HG02610 (cell line): ENCODE measurements at regions not wholly inside any gene's neighbourhood (a gene's known extent, or its start where the extent isn't known, plus 50 kb on each side); places are given as distances from the start of the nearest gene placed in this dataset.

Experiments used
- ATAC-seq: cut with Tn5 transposase; IDR thresholded peaks from one replicate; pipeline ENCODE4 v1.9.1; 2021; ENCODE audit warnings: mild to moderate bottlenecking, moderate library complexity; ENCODE audit not compliant: unreplicated experiment

DNA sequence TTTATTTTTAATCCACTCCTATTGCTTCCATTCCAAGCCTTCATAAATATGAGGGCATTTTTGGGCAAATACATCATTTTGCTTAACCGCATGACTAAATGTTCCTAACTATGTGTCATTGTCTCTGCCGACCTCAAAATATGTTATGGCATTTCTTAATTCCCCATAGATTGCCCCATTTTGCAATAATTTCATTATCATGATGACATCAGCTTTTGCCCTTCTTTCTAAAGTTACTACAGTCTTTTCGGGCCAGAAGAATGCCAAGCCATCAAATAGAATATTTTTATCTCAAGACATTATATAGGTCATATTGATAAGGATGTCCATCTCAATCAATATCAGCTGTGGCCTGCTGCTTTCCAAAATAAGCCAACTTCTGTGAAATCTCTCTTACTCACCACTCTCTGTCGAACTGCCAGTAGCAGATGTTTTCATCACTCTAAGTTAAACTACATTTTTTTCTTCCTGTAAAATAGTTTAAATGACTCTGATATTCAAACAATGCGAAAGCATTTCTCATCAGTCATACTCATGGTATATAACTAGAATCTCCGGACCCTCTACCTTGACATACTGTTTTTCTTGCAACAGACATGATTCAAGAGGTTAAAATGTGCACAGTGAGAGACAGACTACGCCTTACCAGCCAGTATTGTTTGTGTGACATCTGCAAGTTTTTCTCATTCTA, 1254.6 kb upstream of the CELF2 start:
- no peak for ATAC-seq

DNA sequence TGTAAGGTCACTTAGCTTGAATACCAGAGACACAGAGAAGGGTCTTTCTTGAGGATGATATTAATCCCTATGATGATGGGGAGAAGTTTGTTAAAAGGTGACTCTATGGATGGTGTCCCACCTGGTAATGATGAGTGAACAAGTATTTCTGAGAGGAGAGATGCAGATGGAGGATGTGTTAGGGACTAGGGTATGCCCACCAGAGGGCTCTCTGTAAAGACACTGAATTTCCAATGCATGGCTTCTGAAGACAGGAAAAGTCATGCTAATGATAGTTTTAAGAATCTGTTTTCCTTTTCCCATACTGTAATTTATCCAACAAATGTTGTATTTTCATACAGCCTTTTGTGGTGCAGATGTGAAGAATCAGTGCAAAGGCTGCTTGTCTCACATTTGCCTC, 1250.9 kb upstream of the CELF2 start:
- ATAC-seq = no peak

DNA sequence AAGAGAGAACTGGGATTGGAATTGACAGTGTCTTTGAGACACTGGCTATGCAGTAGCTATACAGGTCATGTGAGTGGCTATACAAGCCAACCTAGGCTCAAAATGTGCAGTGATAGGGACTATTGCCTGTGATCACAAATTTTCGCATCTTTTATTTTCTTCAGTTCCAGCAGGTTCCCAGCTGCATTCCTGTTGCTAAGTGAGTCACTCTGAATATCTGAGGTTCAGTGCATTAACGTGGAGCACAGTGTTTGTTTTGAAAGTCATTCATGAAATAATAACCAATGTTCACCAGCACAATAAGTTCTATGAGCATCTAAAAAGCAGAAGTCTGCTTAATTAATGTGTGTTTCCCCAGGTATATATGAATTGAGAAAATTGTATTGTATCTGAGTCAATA, 1236.0 kb upstream of the CELF2 start:
- ATAC-seq = no peak

DNA sequence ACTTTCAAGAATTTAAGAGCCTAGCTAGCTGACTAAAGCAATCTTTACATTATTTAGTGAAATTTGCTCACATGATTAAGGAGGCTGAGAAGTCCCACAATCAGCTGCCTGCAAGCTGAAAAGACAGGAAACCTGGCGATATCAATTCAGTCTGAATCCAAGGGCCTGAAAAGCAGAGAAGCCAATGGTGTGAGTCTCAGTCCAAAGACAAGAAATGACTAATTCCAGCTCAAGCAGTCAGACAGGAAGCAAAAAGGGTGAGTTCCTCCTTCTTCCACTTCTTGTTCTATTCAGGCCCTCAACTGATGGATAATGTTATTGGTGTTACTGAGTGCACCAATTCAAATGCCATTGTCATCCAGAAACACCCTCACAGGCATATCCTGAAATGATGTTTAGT, 1231.6 kb upstream of the CELF2 start:
- ATAC-seq = no peak

DNA sequence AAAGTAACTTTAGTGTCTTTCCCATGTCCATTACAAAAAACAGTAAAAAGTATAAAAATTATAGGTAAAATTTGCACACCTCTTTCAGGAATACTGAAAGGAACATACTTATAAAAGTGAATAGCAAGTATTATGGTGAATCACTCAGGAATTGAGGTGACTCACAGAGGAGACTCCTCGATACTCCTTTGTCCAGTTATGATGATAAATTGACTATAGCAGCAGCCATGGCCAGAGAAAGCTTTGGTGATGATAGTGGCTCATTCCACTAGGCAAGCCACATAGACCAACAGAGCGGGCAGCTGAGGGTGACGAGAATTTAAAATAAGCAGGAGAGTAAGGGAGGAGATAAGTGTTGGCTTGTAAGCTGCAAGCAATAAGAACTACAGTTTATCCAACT, 1231.1 kb upstream of the CELF2 start:
- ATAC-seq = no peak

DNA sequence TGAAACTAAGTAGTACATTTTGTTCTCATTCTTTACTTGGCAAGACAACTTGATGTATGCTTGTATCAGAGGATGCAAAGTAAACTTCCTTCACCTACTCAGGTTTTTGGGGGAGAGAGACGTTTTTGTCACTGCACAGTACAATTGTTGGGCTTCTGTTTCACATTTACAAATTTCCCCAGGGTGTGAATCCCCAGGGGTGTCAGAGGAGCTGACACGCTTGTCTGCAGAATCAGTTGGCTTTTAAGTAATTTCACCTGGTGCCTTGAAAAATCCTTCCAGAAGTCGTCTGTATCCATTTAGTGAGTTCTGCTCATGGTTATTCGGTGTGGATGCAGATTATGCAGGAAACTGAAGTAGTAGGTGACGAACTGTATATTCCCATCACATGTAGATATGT, 1227.7 kb upstream of the CELF2 start:
- no peak for ATAC-seq

DNA sequence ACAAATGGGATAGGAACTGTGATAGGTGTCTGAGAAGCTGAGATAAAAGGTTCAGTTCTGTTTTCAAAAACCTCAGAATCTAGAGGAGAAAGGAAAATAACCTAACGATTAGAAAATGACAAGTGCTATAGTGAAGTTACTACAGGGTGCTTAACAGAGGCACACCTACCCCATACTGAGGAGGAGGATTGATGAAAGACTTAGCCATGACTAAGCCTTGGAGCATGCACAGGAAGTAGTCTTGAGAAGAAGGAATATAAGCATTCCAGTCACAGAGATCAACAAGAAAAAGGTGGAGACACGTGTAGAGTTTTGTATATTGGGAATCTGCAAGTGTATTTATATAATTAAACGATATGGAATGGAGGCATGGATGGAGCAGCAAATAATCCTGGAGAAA, 1225.5 kb upstream of the CELF2 start:
- no peak for ATAC-seq

DNA sequence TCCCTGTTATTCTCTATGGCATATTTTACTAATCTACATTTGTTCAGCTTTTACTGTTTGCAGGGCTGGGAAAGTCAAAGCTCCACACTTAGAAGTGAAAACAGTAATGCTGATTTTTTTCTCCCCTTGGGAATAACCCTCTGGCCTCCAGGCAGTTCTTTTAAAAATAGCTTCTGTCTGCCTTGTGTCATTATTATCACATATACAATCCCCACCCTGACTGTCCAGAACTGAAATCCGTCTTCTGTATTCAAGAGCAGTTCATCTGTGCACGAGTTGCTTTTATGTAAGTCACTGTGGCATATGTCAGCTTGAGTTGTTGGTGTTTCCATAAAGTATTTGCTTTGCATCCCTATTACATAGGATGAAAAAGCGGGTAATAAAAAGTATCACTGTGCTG, 1221.1 kb upstream of the CELF2 start:
- no peak for ATAC-seq

DNA sequence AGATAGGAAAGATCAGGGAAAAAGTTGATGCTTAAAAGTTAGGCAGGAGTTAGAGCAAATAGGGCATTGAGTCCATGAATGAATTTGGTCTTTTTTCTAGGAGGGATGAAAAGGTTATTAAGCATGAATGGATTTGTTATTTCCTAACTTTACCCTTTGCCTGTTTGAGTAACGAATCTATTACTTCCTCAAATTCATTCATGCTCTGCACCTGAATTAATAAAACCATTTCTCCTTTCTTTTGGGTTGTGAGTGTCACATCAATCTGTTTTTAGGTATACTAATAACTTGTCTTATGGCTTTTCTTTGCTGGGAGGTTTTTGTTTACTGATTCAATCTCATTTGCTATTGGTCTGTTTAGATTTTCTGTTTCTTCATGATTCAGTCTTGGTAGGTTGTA, 1217.7 kb upstream of the CELF2 start:
- no peak for ATAC-seq

DNA sequence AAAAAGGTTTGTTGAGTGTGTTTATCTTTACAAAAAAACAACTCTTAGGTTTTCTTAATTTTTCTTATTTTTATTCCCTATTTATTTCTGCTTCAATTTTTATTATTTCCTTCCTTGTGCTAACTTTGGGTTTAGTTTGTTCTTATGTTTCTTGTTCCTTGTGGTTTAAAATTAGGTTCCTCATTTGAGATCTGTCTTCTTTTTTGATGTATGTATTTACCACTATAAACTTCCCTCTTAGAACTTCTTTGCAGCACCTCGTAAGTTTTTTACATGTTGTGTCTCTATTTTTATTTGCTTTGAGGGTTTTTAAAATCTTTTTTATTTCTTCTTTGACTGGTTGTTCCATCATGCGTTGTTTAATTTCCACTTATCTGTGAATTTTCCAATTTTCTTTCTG, 1217.1 kb upstream of the CELF2 start:
- no peak for ATAC-seq

DNA sequence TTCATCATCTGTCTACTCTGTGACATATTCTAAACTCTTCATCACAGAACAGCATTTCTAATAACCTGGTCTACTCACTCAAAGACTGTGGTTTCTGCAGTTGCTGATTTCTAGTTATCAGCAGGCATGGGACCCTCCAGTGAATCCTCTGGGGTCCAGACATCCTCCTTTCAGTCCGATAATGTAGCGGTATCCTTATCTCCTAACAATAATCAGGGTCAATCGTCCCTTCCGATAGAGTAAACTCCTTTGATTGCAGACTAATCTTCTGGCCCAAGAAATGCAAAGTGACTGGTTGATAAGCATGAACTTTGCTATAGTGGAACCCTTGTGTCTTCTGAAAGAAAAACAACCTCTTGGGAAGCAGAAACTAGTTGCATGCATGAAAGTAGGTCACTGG, 1209.8 kb upstream of the CELF2 start:
- ATAC-seq = no peak

DNA sequence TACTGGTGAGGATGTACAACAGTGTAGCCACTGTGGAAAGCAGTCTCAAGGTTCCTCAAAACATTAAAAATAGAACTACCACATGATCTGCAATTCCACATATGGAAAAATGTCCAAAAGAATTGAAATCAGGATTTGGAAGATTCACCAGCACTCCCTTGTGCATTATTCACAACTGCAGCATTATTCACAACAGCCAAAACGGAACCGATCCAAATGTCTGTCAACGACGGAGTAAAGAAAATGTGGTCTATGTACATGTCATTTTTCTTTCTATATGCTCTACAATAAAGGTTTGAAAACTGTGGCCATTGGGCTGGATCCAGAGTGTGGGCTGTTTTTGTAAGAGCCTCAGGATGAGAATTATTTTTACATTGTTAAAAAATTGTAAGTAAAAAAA, 1206.1 kb upstream of the CELF2 start:
- no peak for ATAC-seq

DNA sequence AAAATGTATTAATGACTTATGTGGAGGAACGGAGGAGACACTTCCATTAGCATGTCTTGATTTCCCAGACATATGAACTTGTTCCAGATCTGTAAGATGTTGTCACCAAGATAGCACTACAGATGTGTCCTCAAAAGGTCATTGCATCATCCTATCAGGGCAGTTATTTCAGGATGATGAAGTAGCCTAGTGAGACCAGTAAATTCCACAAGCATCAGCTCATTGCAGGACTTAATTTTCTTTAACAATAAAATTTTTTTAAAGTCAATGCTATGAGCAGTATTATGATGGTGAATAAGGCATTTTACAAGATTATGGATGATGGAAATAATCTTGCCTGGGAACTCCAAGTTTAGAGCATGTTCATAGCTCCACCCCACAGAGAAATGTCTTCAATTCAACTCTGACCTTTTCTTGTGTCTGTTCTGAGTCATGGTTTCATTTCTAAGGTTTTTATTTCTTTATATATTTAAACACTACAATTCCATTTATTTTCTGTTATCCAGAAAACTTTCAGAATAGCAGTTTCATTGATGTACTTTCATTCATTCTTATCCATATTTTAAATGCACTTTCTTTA, 1203.3 kb upstream of the CELF2 start:
- ATAC-seq = no peak

DNA sequence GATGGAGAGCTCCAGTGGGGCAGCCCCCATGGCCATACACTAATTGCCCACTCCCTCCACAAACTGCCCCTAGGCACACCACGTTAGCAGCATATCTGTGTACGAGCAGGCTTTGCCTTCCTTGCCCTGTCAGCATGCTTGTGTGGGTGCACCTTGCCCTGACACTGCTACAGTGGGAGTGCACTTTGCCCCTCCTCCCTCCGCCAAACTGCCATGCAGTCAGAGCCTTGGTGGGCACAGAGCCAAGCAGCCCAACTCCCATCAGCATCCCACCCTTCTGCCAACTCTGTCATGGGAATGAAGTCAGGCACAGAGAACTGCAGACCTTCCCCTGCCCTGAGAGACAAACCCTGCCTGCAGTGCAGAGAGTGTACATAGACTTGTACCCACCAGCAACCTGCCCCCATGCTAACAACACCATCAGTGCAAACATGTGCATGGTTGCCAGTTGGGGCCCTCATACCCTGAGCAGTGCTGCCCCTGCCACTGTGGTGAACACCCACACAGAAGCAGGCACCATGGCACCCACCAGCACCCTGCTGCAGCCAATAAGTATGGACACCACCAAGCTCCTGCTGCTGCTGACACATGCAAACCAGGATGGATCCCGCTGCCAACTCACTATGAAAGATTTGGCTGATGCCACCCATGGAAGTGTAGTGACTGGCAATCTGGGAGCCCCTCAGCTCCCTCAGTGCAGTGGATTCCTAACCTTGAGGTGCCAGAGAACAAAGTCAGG, 1197.7 kb upstream of the CELF2 start:
- ATAC-seq = no peak

DNA sequence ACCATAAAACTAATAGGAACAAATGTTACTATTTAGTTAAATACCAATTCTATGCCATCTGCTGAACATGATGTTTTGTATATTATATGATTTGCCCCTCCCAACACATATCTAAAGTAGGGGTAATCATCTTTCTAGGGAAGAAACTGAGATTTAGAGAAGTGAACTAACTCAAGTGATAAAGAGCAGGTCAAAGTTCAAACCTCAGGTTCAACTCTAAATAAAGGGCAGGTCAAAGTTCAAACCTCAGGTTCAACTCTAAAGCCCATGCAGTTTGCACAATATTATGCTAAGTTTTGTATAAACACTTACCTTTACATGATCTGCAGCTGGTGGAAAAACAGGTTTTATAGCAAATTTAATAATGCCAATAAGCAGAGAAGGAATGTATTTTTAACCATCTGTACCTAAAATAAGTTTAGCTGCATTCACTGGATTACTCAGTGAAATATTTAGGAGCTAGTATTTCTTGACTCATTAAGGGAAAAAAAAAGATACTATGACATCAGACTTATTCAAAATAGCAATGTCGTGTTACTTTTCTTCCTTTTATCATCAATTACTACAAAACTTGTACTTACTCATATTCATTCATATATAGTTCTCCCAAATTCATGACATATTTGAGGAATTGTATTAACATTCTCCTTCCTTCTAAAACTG, 1194.3 kb upstream of the CELF2 start:
- ATAC-seq = no peak

DNA sequence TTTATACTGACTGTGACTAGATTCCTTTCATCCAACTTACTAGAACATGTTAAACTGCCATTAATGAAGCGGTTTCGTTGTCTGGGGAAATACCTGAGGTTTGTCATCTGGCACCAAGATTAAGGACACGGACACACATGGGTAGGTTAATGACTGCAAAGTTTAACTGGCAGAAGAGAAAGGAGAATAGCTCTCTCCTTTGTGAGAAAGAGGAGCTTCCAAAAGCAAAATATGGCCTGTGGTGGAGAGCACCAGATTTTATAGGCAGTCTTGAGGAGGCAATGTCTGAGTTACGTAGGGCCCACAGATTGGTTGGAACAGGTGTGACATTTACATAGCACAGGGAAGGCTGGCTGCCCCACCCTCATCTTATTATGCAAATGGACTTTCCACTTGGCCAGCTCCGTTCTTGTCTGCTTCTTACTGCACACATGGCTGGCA, 1193.0 kb upstream of the CELF2 start:
- no peak for ATAC-seq

DNA sequence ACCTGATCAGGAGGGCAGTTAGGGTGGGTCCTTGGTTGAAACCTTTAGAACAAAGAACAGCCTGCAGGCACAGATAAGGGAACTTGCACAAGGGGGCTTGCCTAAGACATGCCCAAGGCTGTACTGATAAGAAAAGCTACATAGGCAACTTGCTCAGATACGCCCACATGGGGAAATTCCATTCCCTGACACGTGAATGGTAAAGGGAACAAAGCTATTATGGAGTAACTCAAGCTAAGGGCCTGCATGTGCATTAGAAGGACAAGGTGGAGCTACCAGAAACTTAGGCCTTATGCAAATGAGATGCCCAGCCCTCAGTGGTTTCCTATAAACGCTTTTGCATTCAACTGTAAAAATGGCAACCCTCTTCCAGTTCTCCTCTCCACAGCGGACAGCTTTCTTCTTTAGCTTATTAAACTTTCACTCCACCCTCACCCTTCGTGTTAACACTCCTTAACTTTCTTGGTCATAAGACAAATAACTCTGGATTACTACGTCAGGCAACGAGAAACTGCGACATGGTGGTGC, 1192.1 kb upstream of the CELF2 start:
- ATAC-seq = no peak

DNA sequence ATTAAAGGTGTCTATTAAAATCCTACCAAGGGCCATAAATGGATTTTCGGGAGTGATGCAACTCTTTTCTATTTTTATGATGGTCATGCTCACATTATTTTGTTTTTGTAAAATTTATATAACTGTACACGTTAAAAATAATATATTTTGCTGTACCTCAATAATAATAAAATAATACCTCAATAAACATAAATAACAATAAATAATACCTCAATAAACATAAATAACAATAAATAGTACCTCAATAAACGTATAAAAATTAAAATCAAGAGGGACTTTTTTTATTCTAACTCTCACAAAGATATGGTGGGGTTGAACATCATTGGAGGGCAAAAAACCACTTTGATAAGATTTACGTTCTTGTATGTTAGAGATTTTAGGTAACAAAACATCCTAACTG, 1189.6 kb upstream of the CELF2 start:
- ATAC-seq = no peak

DNA sequence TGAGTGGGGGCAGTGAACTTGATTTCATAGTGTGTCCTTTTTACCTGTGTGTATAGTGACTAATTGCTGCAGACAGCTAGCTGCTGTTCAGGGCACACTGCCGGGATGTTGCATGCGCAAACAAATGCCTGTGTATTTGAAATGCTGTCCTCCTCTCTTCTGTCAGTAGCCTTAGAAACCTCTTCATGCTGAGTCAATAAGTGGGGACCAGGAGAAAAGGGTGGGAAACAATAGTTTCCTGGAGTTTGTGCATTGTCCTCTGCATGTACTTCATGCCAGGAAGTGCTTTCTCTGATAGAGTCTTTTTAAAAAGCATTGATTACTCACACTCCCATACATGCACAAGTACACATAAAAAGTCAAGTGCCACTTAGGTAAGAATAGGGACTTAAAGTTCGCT, 1183.7 kb upstream of the CELF2 start:
- no peak for ATAC-seq

DNA sequence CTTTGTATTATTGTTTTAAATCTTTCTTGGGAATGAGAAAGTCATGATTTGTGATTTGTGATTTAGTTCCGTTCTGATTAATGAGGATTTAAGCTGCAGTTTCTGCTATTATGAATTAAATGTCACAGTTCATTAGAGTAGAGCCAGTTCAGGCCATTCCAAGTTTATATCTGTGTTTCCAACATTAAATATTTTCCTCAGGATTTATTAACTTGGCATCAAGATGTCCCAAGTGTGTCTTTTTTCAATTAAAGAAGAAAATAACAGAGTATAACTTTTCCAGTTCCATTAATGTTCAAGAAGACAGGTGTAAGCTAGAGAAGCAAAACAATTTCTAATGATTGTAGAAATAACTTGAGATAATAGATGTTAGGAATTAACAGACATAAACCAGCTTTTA, 1183.2 kb upstream of the CELF2 start:
- no peak for ATAC-seq

DNA sequence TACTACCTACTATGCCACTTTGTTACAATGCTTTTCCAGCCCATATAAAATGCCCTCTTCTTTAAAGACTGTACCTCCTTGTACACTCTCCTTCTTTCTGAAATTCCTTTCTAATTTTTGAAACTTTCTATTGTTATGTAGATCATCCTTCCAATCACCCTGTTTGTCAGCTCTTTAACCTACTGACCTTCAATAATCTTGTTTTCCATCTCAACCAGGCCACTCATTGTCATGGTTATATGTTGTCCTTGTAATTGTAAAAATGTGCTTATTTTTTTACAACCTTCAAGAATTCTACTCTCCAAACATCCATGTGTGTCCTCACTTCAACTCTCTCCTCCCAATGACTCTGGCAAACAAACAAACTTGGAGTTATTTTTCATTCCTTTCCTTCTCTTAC, 1172.6 kb upstream of the CELF2 start:
- ATAC-seq = no peak

DNA sequence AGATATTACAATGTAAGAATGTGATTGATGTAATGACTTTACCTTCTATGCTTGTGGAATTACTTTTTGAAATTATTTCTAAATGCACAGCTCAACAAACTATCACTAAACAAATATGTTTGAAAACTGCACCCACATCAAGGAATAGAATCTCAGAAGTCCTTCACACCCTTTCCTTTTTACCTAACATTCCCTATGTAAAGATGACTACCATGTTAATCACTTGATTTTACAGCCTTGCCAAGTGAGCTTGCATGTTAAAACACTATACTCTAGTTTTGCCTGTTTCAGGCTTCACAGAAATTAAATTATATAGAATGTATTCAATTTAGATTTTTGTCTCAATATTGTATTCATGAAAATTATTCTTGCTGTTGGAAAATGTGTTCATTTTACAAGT, 1169.4 kb upstream of the CELF2 start:
- ATAC-seq = no peak
